GM21723 (cell line): ENCODE measurements at regions not wholly inside any gene's neighbourhood (a gene's known extent, or its start where the extent isn't known, plus 50 kb on each side); places are given as distances from the start of the nearest gene placed in this dataset.
"Not testable (repeated sequence)": the region's sequence is repeated elsewhere in the genome, so short reads cannot be mapped to it uniquely, and the experiment has no call there.

ENCODE experiments used
- ATAC-seq: cut with Tn5 transposase; IDR thresholded peaks from one replicate; pipeline ENCODE4 v1.9.1; 2021; ENCODE audit warnings: mild to moderate bottlenecking, moderate library complexity; ENCODE audit not compliant: unreplicated experiment

GRCh38 chr7:130789436-130789835 lies 55.4 kb upstream of the KLF14 start:
- no peak for ATAC-seq

- no peak for ATAC-seq
These were observed 57.7 kb upstream of the KLF14 start for GRCh38 chr7:130791746-130792145.

- no peak for ATAC-seq
These were observed 60.0 kb upstream of the KLF14 start for GRCh38 chr7:130793855-130794618.

GRCh38 chr7:130794619-130794922 lies 60.6 kb upstream of the KLF14 start:
- ATAC-seq: no peak

GRCh38 chr7:130796425-130796824 lies 62.4 kb upstream of the KLF14 start:
- ATAC-seq: not testable (repeated sequence)

- no peak for ATAC-seq
These were observed 69.1 kb upstream of the KLF14 start for GRCh38 chr7:130803127-130803526.

- no peak for ATAC-seq
These were observed 70.2 kb upstream of the KLF14 start for GRCh38 chr7:130804220-130804619.

GRCh38 chr7:130812819-130813218 lies 78.8 kb upstream of the KLF14 start:
- ATAC-seq: not testable (repeated sequence)

- no peak for ATAC-seq
These were observed 80.8 kb upstream of the KLF14 start for GRCh38 chr7:130814778-130815335.

GRCh38 chr7:130818056-130818455 lies 84.0 kb upstream of the KLF14 start:
- no peak for ATAC-seq

- ATAC-seq: no peak
These were observed 87.9 kb upstream of the KLF14 start for GRCh38 chr7:130821864-130822263.

- no peak for ATAC-seq
These were observed 88.6 kb upstream of the KLF14 start for GRCh38 chr7:130822642-130823041.

GRCh38 chr7:130823060-130823459 lies 89.1 kb upstream of the KLF14 start:
- ATAC-seq: no peak

- no peak for ATAC-seq
These were observed 91.8 kb upstream of the KLF14 start for GRCh38 chr7:130825819-130826218.

- ATAC-seq: no peak
These were observed 95.4 kb upstream of the KLF14 start for GRCh38 chr7:130829415-130829814.

- ATAC-seq: no peak
These were observed 97.3 kb upstream of the KLF14 start for GRCh38 chr7:130831322-130831721.

- ATAC-seq: no peak
These were observed 97.9 kb upstream of the KLF14 start for GRCh38 chr7:130831817-130832481.

- ATAC-seq: no peak
These were observed 104.7 kb upstream of the KLF14 start for GRCh38 chr7:130838738-130839137.

- no peak for ATAC-seq
These were observed 106.6 kb upstream of the KLF14 start for GRCh38 chr7:130840599-130840998.

- no peak for ATAC-seq
These were observed 107.4 kb upstream of the KLF14 start for GRCh38 chr7:130841416-130841815.

GRCh38 chr7:130843703-130844102 lies 109.7 kb upstream of the KLF14 start:
- no peak for ATAC-seq

- ATAC-seq: no peak
These were observed 111.0 kb upstream of the KLF14 start for GRCh38 chr7:130844811-130845580.
